Adrenal gland (tissue), 9 donors: ENCODE measurements at regions not wholly inside any gene's neighbourhood (a gene's known extent, or its start where the extent isn't known, plus 50 kb on each side); places are given as distances from the start of the nearest gene placed in this dataset.

Source experiments
- DNase-seq, 7 donors: peaks; one replicate each; pipeline ENCODE4 v3.0.0-alpha.2; 2019 to 2020
- H3K27ac ChIP-seq, 5 donors: fragments of 200-600 bp; sonication (generic) in 4 of 5; 1 replicate in 3 of 5; 2 replicates in 2 of 5; pipeline versions ENCODE4 v1.5.1 to v1.8.0; 2016 to 2020; ENCODE audit warnings: mild to moderate bottlenecking in 1 of 5
- H3K27me3 ChIP-seq: fragments of 200-600 bp; 2 replicates; pipeline ENCODE4 v1.8.0; 2021
- H3K36me3 ChIP-seq, 2 donors: fragments of 200-600 bp; replicated peaks in 1 of 2; 1 replicate in 1 of 2; 2 replicates in 1 of 2; pipeline versions ENCODE4 v1.5.1 to v1.8.0; 2018 to 2022
- H3K4me1 ChIP-seq, 2 donors: fragments of 200-600 bp; replicated peaks in 1 of 2; 1 replicate in 1 of 2; 2 replicates in 1 of 2; pipeline versions ENCODE4 v1.5.1 to v1.8.0; 2018 to 2021
- H3K4me3 ChIP-seq, 4 donors: fragments of 200-600 bp; sonication (generic) in 3 of 4; one replicate each; pipeline ENCODE4 v1.5.1; 2016 to 2018
- H3K9me3 ChIP-seq, 3 donors: fragments of 200-600 bp; sonication (generic) in 1 of 3; replicated peaks in 1 of 3; 1 replicate in 2 of 3; 2 replicates in 1 of 3; pipeline versions ENCODE4 v1.5.1 to v1.8.0; 2016 to 2021
- CTCF ChIP-seq, 6 experiments: fragments of 450-650 bp in 4 of 6; fragments of 200-600 bp in 2 of 6; sonication (generic) in 1 of 6; IDR thresholded peaks; 1 replicate in 5 of 6; 2 replicates in 1 of 6; pipeline versions ENCODE4 v1.5.1 to v1.8.0; 2016 to 2021; ENCODE audit warnings: antibody characterized with exemption in 6 of 6, mild to moderate bottlenecking in 2 of 6, moderate library complexity in 1 of 6
- POLR2A ChIP-seq, 2 donors: fragments of 450-650 bp; IDR thresholded peaks; one replicate each; pipeline ENCODE4 v1.6.1; 2017; ENCODE audit warnings: antibody characterized with exemption in 2 of 2, mild to moderate bottlenecking in 2 of 2, moderate library complexity in 1 of 2
- WGBS, 4 donors: extraction: QIAGEN DNeasy Blood & Tissue Kit in 2 of 4; methylation state at CpG; one replicate each; pipeline versions ENCODE4 v1.1.5 to v1.1.7; 2013 to 2017; 5-methylcytosine and 5-hydroxymethylcytosine counted together
- intact Hi-C, 2 donors: fragments of 100-400 bp; cut with DNase I; formaldehyde crosslinking; loops; one replicate each; pipeline versions ENCODE4 v1.14.1 to v1.15.0; 2022 to 2023
- donor health status: healthy with polysubstance abuse.
- donor health status: Bipolar disorder and iron deficiency.
- donor health status: DM: yes; HTN: yes; CAD: no.
- donor health status: DM: no; HTN: no; CAD: no.
- donor health status: DM: no; HTN: no; CAD: no.

- no peak for DNase-seq
- no peak overlapping the region for H3K4me3 ChIP-seq
- TF ChIP-seq CTCF (IDR thresholded peaks at IDR 0.05): no peak
- TF ChIP-seq POLR2A (IDR thresholded peaks at IDR 0.05): no peak
- H3K27ac ChIP-seq: no peak overlapping the region
- intact Hi-C loops: no loop called here
- H3K27me3 ChIP-seq: no peaks in the 10 kb centered on the region
- H3K36me3 ChIP-seq: no peaks in the 10 kb centered on the region
- 86 to 96% (median 92%) methylated on average over 5 of the region's 5 CpGs for WGBS, 4 donors
- no peaks in the 10 kb centered on the region for H3K4me1 ChIP-seq
- H3K9me3 ChIP-seq: no peaks in the 10 kb centered on the region
Measured at GRCh38 chr17:14875557-14876412, 389.3 kb downstream of the PMP22 start.

GRCh38 chr17:14873996-14874395 is 391.1 kb downstream of the PMP22 start:
- no peaks in the 10 kb centered on the region for H3K27me3 ChIP-seq
- no peak overlapping the region for H3K27ac ChIP-seq
- 55 to 74% (median 61%) methylated on average over 4 of the region's 4 CpGs for WGBS, 4 donors
- intact Hi-C loops: no loop called here
- H3K9me3 ChIP-seq: no peaks in the 10 kb centered on the region
- no peak overlapping the region for H3K4me3 ChIP-seq
- H3K4me1 ChIP-seq: no peaks in the 10 kb centered on the region
- no peaks in the 10 kb centered on the region for H3K36me3 ChIP-seq
- no peak for TF ChIP-seq POLR2A (IDR thresholded peaks at IDR 0.05)
- TF ChIP-seq CTCF (IDR thresholded peaks at IDR 0.05): no peak
- DNase-seq: no peak

- WGBS, 4 donors: 71 to 90% (median 85%) methylated on average over 3 of the region's 3 CpGs
- Histone ChIP-seq H3K4me1 (no peaks in the 10 kb centered on the region), H3K4me3 (no peak overlapping the region), H3K27me3 (no peaks in the 10 kb centered on the region), H3K36me3 (no peaks in the 10 kb centered on the region), H3K27ac (no peak overlapping the region), H3K9me3 (no peaks in the 10 kb centered on the region)
- no peak for DNase-seq
- TF ChIP-seq POLR2A (IDR thresholded peaks at IDR 0.05) (no peak), CTCF (IDR thresholded peaks at IDR 0.05) (no peak)
- intact Hi-C loops: no loop called here
Measured at GRCh38 chr17:14873540-14873939, 391.6 kb downstream of the PMP22 start.

GRCh38 chr17:14871921-14872320 is 393.2 kb downstream of the PMP22 start:
- H3K4me1 ChIP-seq: no peaks in the 10 kb centered on the region
- no peaks in the 10 kb centered on the region for H3K9me3 ChIP-seq
- intact Hi-C loops: no loop called here
- H3K36me3 ChIP-seq: no peaks in the 10 kb centered on the region
- WGBS, 4 donors: 63 to 75% (median 67%) methylated on average over 2 of the region's 2 CpGs
- no peak overlapping the region for H3K4me3 ChIP-seq
- TF ChIP-seq CTCF (IDR thresholded peaks at IDR 0.05) (no peak), POLR2A (IDR thresholded peaks at IDR 0.05) (no peak)
- no peak for DNase-seq
- H3K27ac ChIP-seq: no peak overlapping the region
- H3K27me3 ChIP-seq: no peaks in the 10 kb centered on the region
